ENCODE measurements at regions not wholly inside any gene's neighbourhood (a gene's known extent, or its start where the extent isn't known, plus 50 kb on each side); places are given as distances from the start of the nearest gene placed in this dataset.

DNA sequence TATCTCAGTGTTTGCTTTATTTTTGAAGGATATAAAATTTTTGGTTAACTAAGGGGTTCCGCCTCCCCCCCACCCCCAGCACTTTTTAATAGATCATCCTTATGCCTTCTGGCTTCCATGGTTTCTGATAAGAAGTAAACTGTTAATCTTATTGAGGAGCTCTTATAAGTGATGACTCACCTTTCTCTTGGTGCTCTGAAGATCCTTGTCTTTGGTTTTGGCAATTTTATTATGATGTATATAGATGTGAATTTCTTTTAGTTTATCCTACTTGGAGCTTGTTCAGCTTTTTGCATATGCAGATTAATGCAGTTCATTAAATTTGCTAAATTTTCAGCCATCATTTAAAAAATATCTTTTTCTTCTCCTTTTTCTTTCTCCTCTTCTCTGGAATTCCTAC is 91.7 kb upstream of the CTAGE1 start:
- TF ChIP-seq, protein P1, sequence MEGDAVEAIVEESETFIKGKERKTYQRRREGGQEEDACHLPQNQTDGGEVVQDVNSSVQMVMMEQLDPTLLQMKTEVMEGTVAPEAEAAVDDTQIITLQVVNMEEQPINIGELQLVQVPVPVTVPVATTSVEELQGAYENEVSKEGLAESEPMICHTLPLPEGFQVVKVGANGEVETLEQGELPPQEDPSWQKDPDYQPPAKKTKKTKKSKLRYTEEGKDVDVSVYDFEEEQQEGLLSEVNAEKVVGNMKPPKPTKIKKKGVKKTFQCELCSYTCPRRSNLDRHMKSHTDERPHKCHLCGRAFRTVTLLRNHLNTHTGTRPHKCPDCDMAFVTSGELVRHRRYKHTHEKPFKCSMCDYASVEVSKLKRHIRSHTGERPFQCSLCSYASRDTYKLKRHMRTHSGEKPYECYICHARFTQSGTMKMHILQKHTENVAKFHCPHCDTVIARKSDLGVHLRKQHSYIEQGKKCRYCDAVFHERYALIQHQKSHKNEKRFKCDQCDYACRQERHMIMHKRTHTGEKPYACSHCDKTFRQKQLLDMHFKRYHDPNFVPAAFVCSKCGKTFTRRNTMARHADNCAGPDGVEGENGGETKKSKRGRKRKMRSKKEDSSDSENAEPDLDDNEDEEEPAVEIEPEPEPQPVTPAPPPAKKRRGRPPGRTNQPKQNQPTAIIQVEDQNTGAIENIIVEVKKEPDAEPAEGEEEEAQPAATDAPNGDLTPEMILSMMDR (IDR thresholded peaks at IDR 0.05; ENCODE audit: low read depth, low read length), result no peak
- TF ChIP-seq, protein P2, sequence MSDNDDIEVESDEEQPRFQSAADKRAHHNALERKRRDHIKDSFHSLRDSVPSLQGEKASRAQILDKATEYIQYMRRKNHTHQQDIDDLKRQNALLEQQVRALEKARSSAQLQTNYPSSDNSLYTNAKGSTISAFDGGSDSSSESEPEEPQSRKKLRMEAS (IDR thresholded peaks at IDR 0.05; ENCODE audit: low read depth, low read length), result no peak
- no peak for TF ChIP-seq POLR2A (IDR thresholded peaks at IDR 0.05; ENCODE audit: extremely low read depth, insufficient read length)
